ENCODE measurements at regions not wholly inside any gene's neighbourhood (a gene's known extent, or its start where the extent isn't known, plus 50 kb on each side); places are given as distances from the start of the nearest gene placed in this dataset.
A peak's percentile ranks its signal among the peaks of the same experiment; 100 is the strongest.
"Not testable (repeated sequence)": the region's sequence is repeated elsewhere in the genome, so short reads cannot be mapped to it uniquely, and the experiment has no call there.

GRCh38 chr7:116399819-116400218 lies 99.7 kb upstream of the CAV2 start:
- Histone ChIP-seq H3K4me3 (ENCODE audit: low read length in 2 of 2) (no peak overlapping the region), H3K27ac (ENCODE audit: low read length) (no peak overlapping the region), H3K27me3 (ENCODE audit: control insufficient read depth in 1 of 2, insufficient read depth in 2 of 2, low read length in 2 of 2) (no peaks in the 10 kb centered on the region), H3K9me3 (ENCODE audit: control insufficient read depth in 2 of 2, low read length in 2 of 2) (no peaks in the 10 kb centered on the region), H3K4me1 (ENCODE audit: control insufficient read depth, insufficient read depth, low read length) (no peaks in the 10 kb centered on the region), H3K36me3 (ENCODE audit: control insufficient read depth in 2 of 2, insufficient read depth in 2 of 2, low read length in 2 of 2) (no peaks in the 10 kb centered on the region), H3K9ac (ENCODE audit: low read length in 2 of 2) (no peak overlapping the region)

- Histone ChIP-seq H3K4me3 (ENCODE audit: low read length in 2 of 2) (no peak overlapping the region), H3K27ac (ENCODE audit: low read length) (no peak overlapping the region), H3K9ac (ENCODE audit: low read length in 2 of 2) (no peak overlapping the region), H3K9me3 (ENCODE audit: control insufficient read depth in 2 of 2, low read length in 2 of 2) (no peaks in the 10 kb centered on the region), H3K27me3 (ENCODE audit: control insufficient read depth in 1 of 2, insufficient read depth in 2 of 2, low read length in 2 of 2) (no peaks in the 10 kb centered on the region), H3K4me1 (ENCODE audit: control insufficient read depth, insufficient read depth, low read length) (no peaks in the 10 kb centered on the region), H3K36me3 (ENCODE audit: control insufficient read depth in 2 of 2, insufficient read depth in 2 of 2, low read length in 2 of 2) (no peaks in the 10 kb centered on the region)
These were observed 99.0 kb upstream of the CAV2 start for GRCh38 chr7:116400522-116400921.

GRCh38 chr7:116401711-116402110 lies 97.8 kb upstream of the CAV2 start:
- Histone ChIP-seq H3K27ac (ENCODE audit: low read length) (no peak overlapping the region), H3K27me3 (ENCODE audit: control insufficient read depth in 1 of 2, insufficient read depth in 2 of 2, low read length in 2 of 2) (no peaks in the 10 kb centered on the region)

GRCh38 chr7:116403265-116403664 lies 96.3 kb upstream of the CAV2 start:
- Histone ChIP-seq H3K27ac (ENCODE audit: low read length) (no peak overlapping the region), H3K9ac (ENCODE audit: low read length in 2 of 2) (no peak overlapping the region), H3K36me3 (ENCODE audit: control insufficient read depth in 2 of 2, insufficient read depth in 2 of 2, low read length in 2 of 2) (no peaks in the 10 kb centered on the region), H3K4me1 (ENCODE audit: control insufficient read depth, insufficient read depth, low read length) (no peaks in the 10 kb centered on the region), H3K4me3 (ENCODE audit: low read length in 2 of 2) (no peak overlapping the region), H3K9me3 (ENCODE audit: control insufficient read depth in 2 of 2, low read length in 2 of 2) (no peaks in the 10 kb centered on the region), H3K27me3 (ENCODE audit: control insufficient read depth in 1 of 2, insufficient read depth in 2 of 2, low read length in 2 of 2) (no peaks in the 10 kb centered on the region)

More at GRCh38 chr7:116401711-116402110, 97.8 kb upstream of the CAV2 start:
- no peaks in the 10 kb centered on the region for H3K4me1 ChIP-seq (ENCODE audit: control insufficient read depth, insufficient read depth, low read length)
- no peaks in the 10 kb centered on the region for H3K36me3 ChIP-seq (ENCODE audit: control insufficient read depth in 2 of 2, insufficient read depth in 2 of 2, low read length in 2 of 2)
- no peaks in the 10 kb centered on the region for H3K9me3 ChIP-seq (ENCODE audit: control insufficient read depth in 2 of 2, low read length in 2 of 2)
- H3K4me3 ChIP-seq (ENCODE audit: low read length in 2 of 2): no peak overlapping the region
- H3K9ac ChIP-seq (ENCODE audit: low read length in 2 of 2): no peak overlapping the region

- Histone ChIP-seq H3K27ac (ENCODE audit: low read length) (no peak overlapping the region), H3K4me3 (ENCODE audit: low read length in 2 of 2) (no peak overlapping the region), H3K9ac (ENCODE audit: low read length in 2 of 2) (no peak overlapping the region), H3K9me3 (ENCODE audit: control insufficient read depth in 2 of 2, low read length in 2 of 2) (no peaks in the 10 kb centered on the region), H3K36me3 (ENCODE audit: control insufficient read depth in 2 of 2, insufficient read depth in 2 of 2, low read length in 2 of 2) (no peaks in the 10 kb centered on the region), H3K27me3 (ENCODE audit: control insufficient read depth in 1 of 2, insufficient read depth in 2 of 2, low read length in 2 of 2) (no peaks in the 10 kb centered on the region), H3K4me1 (ENCODE audit: control insufficient read depth, insufficient read depth, low read length) (no peaks in the 10 kb centered on the region)
These were observed 95.1 kb upstream of the CAV2 start for GRCh38 chr7:116404389-116404788.

GRCh38 chr7:116405810-116406209 lies 93.7 kb upstream of the CAV2 start:
- H3K9me3 ChIP-seq (ENCODE audit: control insufficient read depth in 2 of 2, low read length in 2 of 2): no peaks in the 10 kb centered on the region
- H3K27me3 ChIP-seq (ENCODE audit: control insufficient read depth in 1 of 2, insufficient read depth in 2 of 2, low read length in 2 of 2): no peaks in the 10 kb centered on the region

GRCh38 chr7:116407165-116407564 lies 92.4 kb upstream of the CAV2 start:
- Histone ChIP-seq H3K4me3 (ENCODE audit: low read length in 2 of 2) (no peak overlapping the region), H3K27ac (ENCODE audit: low read length) (no peak overlapping the region), H3K4me1 (ENCODE audit: control insufficient read depth, insufficient read depth, low read length) (no peaks in the 10 kb centered on the region), H3K36me3 (ENCODE audit: control insufficient read depth in 2 of 2, insufficient read depth in 2 of 2, low read length in 2 of 2) (no peaks in the 10 kb centered on the region), H3K9me3 (ENCODE audit: control insufficient read depth in 2 of 2, low read length in 2 of 2) (no peaks in the 10 kb centered on the region), H3K27me3 (ENCODE audit: control insufficient read depth in 1 of 2, insufficient read depth in 2 of 2, low read length in 2 of 2) (no peaks in the 10 kb centered on the region), H3K9ac (ENCODE audit: low read length in 2 of 2) (no peak overlapping the region)

More at GRCh38 chr7:116405810-116406209, 93.7 kb upstream of the CAV2 start:
- no peak overlapping the region for H3K9ac ChIP-seq (ENCODE audit: low read length in 2 of 2)
- no peak overlapping the region for H3K27ac ChIP-seq (ENCODE audit: low read length)
- H3K4me1 ChIP-seq (ENCODE audit: control insufficient read depth, insufficient read depth, low read length): no peaks in the 10 kb centered on the region
- no peak overlapping the region for H3K4me3 ChIP-seq (ENCODE audit: low read length in 2 of 2)
- H3K36me3 ChIP-seq (ENCODE audit: control insufficient read depth in 2 of 2, insufficient read depth in 2 of 2, low read length in 2 of 2): no peaks in the 10 kb centered on the region

- H3K27ac ChIP-seq (ENCODE audit: low read length): no peak overlapping the region
- no peak overlapping the region for H3K4me3 ChIP-seq (ENCODE audit: low read length in 2 of 2)
- H3K9me3 ChIP-seq (ENCODE audit: control insufficient read depth in 2 of 2, low read length in 2 of 2): no peaks in the 10 kb centered on the region
- no peaks in the 10 kb centered on the region for H3K27me3 ChIP-seq (ENCODE audit: control insufficient read depth in 1 of 2, insufficient read depth in 2 of 2, low read length in 2 of 2)
- H3K36me3 ChIP-seq (ENCODE audit: control insufficient read depth in 2 of 2, insufficient read depth in 2 of 2, low read length in 2 of 2): no peaks in the 10 kb centered on the region
- H3K4me1 ChIP-seq (ENCODE audit: control insufficient read depth, insufficient read depth, low read length): no peaks in the 10 kb centered on the region
- no peak overlapping the region for H3K9ac ChIP-seq (ENCODE audit: low read length in 2 of 2)
These were observed 91.4 kb upstream of the CAV2 start for GRCh38 chr7:116408166-116408565.

- not testable (repeated sequence) for H3K9ac ChIP-seq (ENCODE audit: low read length in 2 of 2); H3K4me1 ChIP-seq (ENCODE audit: control insufficient read depth, insufficient read depth, low read length); H3K4me3 ChIP-seq (ENCODE audit: low read length in 2 of 2)
These were observed 90.6 kb upstream of the CAV2 start for GRCh38 chr7:116408831-116409453.

GRCh38 chr7:116410694-116411093 lies 88.8 kb upstream of the CAV2 start:
- H3K27me3 ChIP-seq (ENCODE audit: control insufficient read depth in 1 of 2, insufficient read depth in 2 of 2, low read length in 2 of 2); H3K9ac ChIP-seq (ENCODE audit: low read length in 2 of 2); H3K4me3 ChIP-seq (ENCODE audit: low read length in 2 of 2); H3K4me1 ChIP-seq (ENCODE audit: control insufficient read depth, insufficient read depth, low read length); H3K36me3 ChIP-seq (ENCODE audit: control insufficient read depth in 2 of 2, insufficient read depth in 2 of 2, low read length in 2 of 2); H3K27ac ChIP-seq (ENCODE audit: low read length); H3K9me3 ChIP-seq (ENCODE audit: control insufficient read depth in 2 of 2, low read length in 2 of 2): not testable (repeated sequence)

More at GRCh38 chr7:116408831-116409453, 90.6 kb upstream of the CAV2 start:
- not testable (repeated sequence) for H3K36me3 ChIP-seq (ENCODE audit: control insufficient read depth in 2 of 2, insufficient read depth in 2 of 2, low read length in 2 of 2); H3K9me3 ChIP-seq (ENCODE audit: control insufficient read depth in 2 of 2, low read length in 2 of 2); H3K27me3 ChIP-seq (ENCODE audit: control insufficient read depth in 1 of 2, insufficient read depth in 2 of 2, low read length in 2 of 2); H3K27ac ChIP-seq (ENCODE audit: low read length)

GRCh38 chr7:116417593-116418345 lies 81.8 kb upstream of the CAV2 start:
- Histone ChIP-seq H3K27ac (ENCODE audit: low read length) (no peak overlapping the region), H3K36me3 (ENCODE audit: control insufficient read depth in 2 of 2, insufficient read depth in 2 of 2, low read length in 2 of 2) (no peaks in the 10 kb centered on the region), H3K9ac (ENCODE audit: low read length in 2 of 2) (peak overlapping the region; percentile 48 to 52), H3K27me3 (ENCODE audit: control insufficient read depth in 1 of 2, insufficient read depth in 2 of 2, low read length in 2 of 2) (no peaks in the 10 kb centered on the region), H3K9me3 (ENCODE audit: control insufficient read depth in 2 of 2, low read length in 2 of 2) (no peaks in the 10 kb centered on the region), H3K4me1 (ENCODE audit: control insufficient read depth, insufficient read depth, low read length) (peaks cover 7% of the 10 kb centered on the region), H3K4me3 (ENCODE audit: low read length in 2 of 2) (peak overlapping the region; percentile 42 to 50)

Measured in stomach smooth muscle (tissue), 2 donors.